ENCODE measurements at regions not wholly inside any gene's neighbourhood (a gene's known extent, or its start where the extent isn't known, plus 50 kb on each side); places are given as distances from the start of the nearest gene placed in this dataset.

DNA sequence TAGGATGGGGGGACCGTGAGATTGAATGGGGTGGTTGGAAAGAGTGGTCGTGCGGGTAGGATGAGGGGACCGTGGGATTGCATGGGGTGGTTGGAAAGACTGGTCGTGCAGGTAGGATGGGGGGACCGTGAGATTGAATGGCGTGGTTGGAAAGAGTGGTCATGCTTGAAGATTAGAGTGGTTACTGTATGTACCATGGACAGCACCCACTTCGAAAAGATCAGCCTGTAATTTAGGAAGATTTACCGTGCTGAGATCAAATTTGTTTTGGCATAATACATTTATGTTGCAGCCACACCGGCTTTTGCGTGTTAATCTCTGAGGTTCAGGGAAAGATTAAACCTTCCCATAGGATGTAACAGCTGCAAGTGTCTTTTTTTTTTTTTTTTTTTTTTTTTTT lies 495.2 kb upstream of the ADARB2 start:
- intact Hi-C loops (cut with DNase I; ENCODE audit: low total_unique reads), result no loop called here
- H3K4me1 ChIP-seq, result no peaks in the 10 kb centered on the region

DNA sequence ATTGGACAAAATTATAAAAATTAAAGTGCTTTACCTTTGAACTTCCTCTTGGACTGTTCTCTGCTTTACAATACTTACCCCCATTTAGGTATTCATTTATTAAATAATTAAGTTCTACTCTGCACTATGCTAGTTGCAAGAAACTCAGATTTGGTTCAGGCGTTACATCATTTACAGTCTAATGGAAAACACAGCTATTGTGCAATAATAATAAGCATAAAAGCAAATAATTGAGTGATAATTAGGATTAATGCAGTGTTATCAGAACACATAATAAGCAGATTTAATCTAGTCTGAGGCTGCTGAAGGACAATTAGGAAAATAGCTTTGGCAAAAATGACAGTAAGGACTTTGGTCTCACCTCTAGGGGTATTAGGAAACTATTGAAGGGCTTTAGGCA lies 493.2 kb upstream of the ADARB2 start:
- Histone ChIP-seq H3K27me3 (no peaks in the 10 kb centered on the region), H3K36me3 (no peaks in the 10 kb centered on the region), H3K4me3 (no peak overlapping the region), H3K9me3 (no peaks in the 10 kb centered on the region), H3K4me1 (no peaks in the 10 kb centered on the region), H3K27ac (no peak overlapping the region)
- intact Hi-C loops (cut with DNase I; ENCODE audit: low total_unique reads), result no loop called here
- no peak for DNase-seq (ENCODE audit: low spot score in 2 of 2)
- no peak for TF ChIP-seq POLR2A (IDR thresholded peaks at IDR 0.05)
- TF ChIP-seq, protein P1, sequence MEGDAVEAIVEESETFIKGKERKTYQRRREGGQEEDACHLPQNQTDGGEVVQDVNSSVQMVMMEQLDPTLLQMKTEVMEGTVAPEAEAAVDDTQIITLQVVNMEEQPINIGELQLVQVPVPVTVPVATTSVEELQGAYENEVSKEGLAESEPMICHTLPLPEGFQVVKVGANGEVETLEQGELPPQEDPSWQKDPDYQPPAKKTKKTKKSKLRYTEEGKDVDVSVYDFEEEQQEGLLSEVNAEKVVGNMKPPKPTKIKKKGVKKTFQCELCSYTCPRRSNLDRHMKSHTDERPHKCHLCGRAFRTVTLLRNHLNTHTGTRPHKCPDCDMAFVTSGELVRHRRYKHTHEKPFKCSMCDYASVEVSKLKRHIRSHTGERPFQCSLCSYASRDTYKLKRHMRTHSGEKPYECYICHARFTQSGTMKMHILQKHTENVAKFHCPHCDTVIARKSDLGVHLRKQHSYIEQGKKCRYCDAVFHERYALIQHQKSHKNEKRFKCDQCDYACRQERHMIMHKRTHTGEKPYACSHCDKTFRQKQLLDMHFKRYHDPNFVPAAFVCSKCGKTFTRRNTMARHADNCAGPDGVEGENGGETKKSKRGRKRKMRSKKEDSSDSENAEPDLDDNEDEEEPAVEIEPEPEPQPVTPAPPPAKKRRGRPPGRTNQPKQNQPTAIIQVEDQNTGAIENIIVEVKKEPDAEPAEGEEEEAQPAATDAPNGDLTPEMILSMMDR (IDR thresholded peaks at IDR 0.05), result no peak
- TF ChIP-seq POLR2AphosphoS5 (IDR thresholded peaks at IDR 0.05), result no peak

More for the DNA sequence above, 495.2 kb upstream of the ADARB2 start:
- Histone ChIP-seq H3K27ac (no peak overlapping the region), H3K27me3 (no peaks in the 10 kb centered on the region), H3K9me3 (no peaks in the 10 kb centered on the region), H3K36me3 (no peaks in the 10 kb centered on the region), H3K4me3 (no peak overlapping the region)
- no peak for TF ChIP-seq POLR2A (IDR thresholded peaks at IDR 0.05)
- no peak for DNase-seq (ENCODE audit: low spot score in 2 of 2)

DNA sequence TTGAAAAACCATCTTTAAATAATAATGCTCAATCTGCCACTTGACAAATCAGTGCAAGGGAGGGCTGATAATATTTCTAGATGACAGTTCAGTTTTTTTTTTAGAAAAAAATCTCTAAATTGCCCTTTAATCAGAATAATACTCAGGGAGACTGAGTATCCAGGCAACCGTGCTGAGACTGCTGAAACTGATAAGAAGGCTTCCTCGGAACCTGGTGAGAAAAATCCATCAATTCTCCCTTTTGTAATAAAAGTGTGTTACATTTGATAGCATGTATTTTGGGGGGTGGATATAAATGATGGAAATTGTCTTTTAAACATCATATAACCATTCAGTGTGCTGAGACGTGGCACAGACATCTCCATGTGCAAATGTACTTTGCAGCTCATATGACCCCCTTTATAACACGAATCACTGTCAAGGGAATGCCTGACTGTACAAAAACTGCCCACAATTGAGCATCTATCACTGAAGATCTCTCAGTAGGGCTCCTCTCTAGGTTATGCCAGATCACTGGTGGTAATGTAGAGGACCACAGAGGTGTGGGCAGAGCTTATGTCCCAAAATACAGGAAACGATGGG lies 491.1 kb upstream of the ADARB2 start:
- TF ChIP-seq, protein P1 (IDR thresholded peaks at IDR 0.05), result no peak
- TF ChIP-seq POLR2AphosphoS5 (IDR thresholded peaks at IDR 0.05) (no peak), POLR2A (IDR thresholded peaks at IDR 0.05) (no peak)
- no peaks in the 10 kb centered on the region for H3K36me3 ChIP-seq
- no peak for DNase-seq (ENCODE audit: low spot score in 2 of 2)
- H3K4me3 ChIP-seq, result no peak overlapping the region
- H3K27me3 ChIP-seq, result no peaks in the 10 kb centered on the region
- no peaks in the 10 kb centered on the region for H3K4me1 ChIP-seq
- H3K27ac ChIP-seq, result no peak overlapping the region
- intact Hi-C loops (cut with DNase I; ENCODE audit: low total_unique reads), result loop anchor here (5.0 kb wide), 1 partner anchor 201 kb away; no protein-coding TSS in a partner anchor
- H3K9me3 ChIP-seq, result no peaks in the 10 kb centered on the region

DNA sequence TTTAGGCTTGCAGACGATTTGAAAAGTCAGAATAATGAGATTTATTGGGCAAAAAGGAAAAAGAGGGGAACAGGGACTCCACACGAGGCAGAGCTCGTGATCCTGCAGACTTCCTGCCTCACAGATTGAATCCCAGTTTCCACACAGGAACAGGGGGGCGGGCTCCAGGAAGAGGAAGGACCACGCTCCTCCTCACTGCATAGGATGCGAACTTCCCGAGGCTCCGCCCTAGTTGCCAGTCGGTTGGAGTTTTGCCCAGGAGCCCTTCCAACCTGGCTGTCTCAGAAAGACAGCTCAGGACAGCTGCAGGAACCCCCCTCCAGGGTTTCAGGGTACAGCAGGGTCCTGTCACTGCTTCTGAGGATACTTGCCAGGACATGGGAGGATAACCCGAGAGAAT lies 488.3 kb upstream of the ADARB2 start:
- Histone ChIP-seq H3K27me3 (no peaks in the 10 kb centered on the region), H3K9me3 (no peaks in the 10 kb centered on the region), H3K27ac (no peak overlapping the region), H3K4me3 (no peak overlapping the region), H3K4me1 (no peaks in the 10 kb centered on the region), H3K36me3 (no peaks in the 10 kb centered on the region)
- intact Hi-C loops (cut with DNase I; ENCODE audit: low total_unique reads), result loop anchor here (5.0 kb wide), 1 partner anchor 198 kb away; no protein-coding TSS in a partner anchor
- TF ChIP-seq POLR2A (IDR thresholded peaks at IDR 0.05) (no peak), POLR2AphosphoS5 (IDR thresholded peaks at IDR 0.05) (no peak)
- TF ChIP-seq, protein P1 (IDR thresholded peaks at IDR 0.05), result no peak
- DNase-seq (ENCODE audit: low spot score in 2 of 2), result no peak

DNA sequence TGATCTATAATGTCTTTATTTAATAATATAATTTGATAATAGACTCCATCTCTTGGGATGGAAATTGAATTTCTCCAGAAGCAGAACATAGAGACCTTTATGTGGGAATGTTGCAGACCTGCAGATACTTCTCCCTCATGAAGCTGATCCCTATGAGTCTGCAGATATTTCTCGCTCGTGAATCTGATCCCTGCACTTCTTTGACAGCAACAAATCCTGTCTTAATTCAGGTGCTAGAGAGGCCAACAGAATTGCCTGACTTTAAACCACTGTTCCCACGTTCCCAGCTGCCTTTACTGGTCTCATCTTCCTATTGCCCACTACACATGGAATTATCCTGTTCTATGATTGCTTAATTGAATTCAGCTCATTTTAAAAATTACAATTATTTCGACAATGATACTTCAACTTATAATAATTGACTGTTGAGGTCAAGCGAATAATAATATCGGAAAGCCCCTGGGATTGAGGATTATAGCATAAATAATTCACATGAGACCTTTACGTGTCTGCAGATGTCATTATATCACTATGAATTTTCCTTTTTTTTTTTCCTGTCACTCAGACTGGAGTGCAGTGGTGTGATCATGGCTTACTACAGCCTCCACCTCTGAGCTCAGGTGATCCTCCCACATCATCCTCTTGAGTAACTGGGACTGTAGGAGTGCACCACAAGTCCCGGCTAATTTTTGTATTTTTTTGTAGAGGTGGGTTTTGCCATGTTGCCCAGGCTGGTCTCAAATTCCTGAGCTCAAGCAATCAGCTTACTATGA lies 486.4 kb upstream of the ADARB2 start:
- Histone ChIP-seq H3K9me3 (no peaks in the 10 kb centered on the region), H3K27me3 (no peaks in the 10 kb centered on the region), H3K27ac (no peak overlapping the region), H3K36me3 (no peaks in the 10 kb centered on the region), H3K4me1 (no peaks in the 10 kb centered on the region), H3K4me3 (no peak overlapping the region)
- no peak for DNase-seq (ENCODE audit: low spot score in 2 of 2)
- TF ChIP-seq POLR2AphosphoS5 (IDR thresholded peaks at IDR 0.05) (no peak), POLR2A (IDR thresholded peaks at IDR 0.05) (no peak)
- TF ChIP-seq, protein P1 (IDR thresholded peaks at IDR 0.05), result no peak
- intact Hi-C loops (cut with DNase I; ENCODE audit: low total_unique reads), result no loop called here
